Neural cell (in vitro differentiated cells): ENCODE measurements at regions not wholly inside any gene's neighbourhood (a gene's known extent, or its start where the extent isn't known, plus 50 kb on each side); places are given as distances from the start of the nearest gene placed in this dataset.

Experiments
- EZH2 ChIP-seq: fragments of 200-600, 300-800 bp; shearing (Covaris generic), sonication (generic); IDR thresholded peaks from 2 replicates; pipeline ENCODE4 v1.6.1; 2014; ENCODE audit warnings: antibody characterized with exemption, low read length, borderline replicate concordance, mild to moderate bottlenecking; ENCODE audit not compliant: insufficient read depth, poor library complexity, severe bottlenecking
- POLR2AphosphoS5 ChIP-seq: IDR thresholded peaks from 2 replicates; pipeline ENCODE4 v1.6.1; 2012
- TAF1 ChIP-seq: IDR thresholded peaks from 2 replicates; pipeline ENCODE4 v1.6.1; 2012; ENCODE audit warnings: low read depth
- TF ChIP-seq, protein P1 (sequence below): fragments of 450-650 bp; IDR thresholded peaks from 2 replicates; pipeline ENCODE4 v1.5.1; 2014; ENCODE audit warnings: antibody characterized with exemption, mild to moderate bottlenecking, moderate library complexity; ENCODE audit not compliant: poor library complexity, severe bottlenecking
- TF ChIP-seq, protein P2 (sequence below): IDR thresholded peaks from 2 replicates; pipeline ENCODE4 v1.6.1; 2012; ENCODE audit warnings: borderline replicate concordance

DNA sequence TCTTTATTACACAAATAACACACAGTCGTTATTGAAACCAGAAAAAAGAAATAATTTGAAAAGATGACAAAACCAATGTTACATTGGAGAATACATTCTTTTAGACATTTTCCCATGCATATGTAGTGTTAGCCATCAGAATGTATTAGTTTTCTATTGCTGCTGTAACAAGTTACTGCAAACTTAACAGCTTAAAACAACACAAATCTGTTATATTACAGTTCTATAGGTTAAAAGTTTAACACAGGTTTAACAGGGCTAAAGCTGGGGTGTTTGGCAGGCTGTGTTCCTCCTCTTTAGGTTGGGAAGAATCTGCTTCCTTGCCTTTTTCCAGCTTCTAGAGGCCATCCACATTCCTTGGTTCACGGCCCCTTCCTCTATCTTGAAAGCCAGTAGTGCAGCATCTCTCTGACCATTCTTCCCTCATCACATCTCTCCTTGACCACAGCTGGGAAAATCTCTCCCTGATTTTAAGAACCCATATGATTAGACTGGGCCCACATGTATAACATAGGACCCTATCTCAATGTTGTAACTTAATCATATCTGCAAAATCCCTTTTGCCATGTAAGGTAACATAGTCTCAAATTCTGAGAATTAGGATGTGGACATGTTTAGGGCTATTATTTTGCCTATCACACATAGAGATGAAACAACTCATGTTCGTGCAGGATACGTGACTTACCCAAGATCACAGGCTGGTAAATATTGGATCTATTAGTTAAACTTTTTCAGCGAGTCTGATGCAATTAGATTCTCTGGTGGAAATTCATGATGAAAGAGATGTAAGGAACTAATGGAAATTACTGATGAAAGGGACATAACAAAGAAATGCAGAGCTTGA lies 145.4 kb upstream of the TMEM170B start:
- TF ChIP-seq, protein P1, sequence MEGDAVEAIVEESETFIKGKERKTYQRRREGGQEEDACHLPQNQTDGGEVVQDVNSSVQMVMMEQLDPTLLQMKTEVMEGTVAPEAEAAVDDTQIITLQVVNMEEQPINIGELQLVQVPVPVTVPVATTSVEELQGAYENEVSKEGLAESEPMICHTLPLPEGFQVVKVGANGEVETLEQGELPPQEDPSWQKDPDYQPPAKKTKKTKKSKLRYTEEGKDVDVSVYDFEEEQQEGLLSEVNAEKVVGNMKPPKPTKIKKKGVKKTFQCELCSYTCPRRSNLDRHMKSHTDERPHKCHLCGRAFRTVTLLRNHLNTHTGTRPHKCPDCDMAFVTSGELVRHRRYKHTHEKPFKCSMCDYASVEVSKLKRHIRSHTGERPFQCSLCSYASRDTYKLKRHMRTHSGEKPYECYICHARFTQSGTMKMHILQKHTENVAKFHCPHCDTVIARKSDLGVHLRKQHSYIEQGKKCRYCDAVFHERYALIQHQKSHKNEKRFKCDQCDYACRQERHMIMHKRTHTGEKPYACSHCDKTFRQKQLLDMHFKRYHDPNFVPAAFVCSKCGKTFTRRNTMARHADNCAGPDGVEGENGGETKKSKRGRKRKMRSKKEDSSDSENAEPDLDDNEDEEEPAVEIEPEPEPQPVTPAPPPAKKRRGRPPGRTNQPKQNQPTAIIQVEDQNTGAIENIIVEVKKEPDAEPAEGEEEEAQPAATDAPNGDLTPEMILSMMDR: no peak
- no peak for TF ChIP-seq EZH2
- TF ChIP-seq, protein P2, sequence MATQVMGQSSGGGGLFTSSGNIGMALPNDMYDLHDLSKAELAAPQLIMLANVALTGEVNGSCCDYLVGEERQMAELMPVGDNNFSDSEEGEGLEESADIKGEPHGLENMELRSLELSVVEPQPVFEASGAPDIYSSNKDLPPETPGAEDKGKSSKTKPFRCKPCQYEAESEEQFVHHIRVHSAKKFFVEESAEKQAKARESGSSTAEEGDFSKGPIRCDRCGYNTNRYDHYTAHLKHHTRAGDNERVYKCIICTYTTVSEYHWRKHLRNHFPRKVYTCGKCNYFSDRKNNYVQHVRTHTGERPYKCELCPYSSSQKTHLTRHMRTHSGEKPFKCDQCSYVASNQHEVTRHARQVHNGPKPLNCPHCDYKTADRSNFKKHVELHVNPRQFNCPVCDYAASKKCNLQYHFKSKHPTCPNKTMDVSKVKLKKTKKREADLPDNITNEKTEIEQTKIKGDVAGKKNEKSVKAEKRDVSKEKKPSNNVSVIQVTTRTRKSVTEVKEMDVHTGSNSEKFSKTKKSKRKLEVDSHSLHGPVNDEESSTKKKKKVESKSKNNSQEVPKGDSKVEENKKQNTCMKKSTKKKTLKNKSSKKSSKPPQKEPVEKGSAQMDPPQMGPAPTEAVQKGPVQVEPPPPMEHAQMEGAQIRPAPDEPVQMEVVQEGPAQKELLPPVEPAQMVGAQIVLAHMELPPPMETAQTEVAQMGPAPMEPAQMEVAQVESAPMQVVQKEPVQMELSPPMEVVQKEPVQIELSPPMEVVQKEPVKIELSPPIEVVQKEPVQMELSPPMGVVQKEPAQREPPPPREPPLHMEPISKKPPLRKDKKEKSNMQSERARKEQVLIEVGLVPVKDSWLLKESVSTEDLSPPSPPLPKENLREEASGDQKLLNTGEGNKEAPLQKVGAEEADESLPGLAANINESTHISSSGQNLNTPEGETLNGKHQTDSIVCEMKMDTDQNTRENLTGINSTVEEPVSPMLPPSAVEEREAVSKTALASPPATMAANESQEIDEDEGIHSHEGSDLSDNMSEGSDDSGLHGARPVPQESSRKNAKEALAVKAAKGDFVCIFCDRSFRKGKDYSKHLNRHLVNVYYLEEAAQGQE: no peak
- TF ChIP-seq TAF1: no peak
- TF ChIP-seq POLR2AphosphoS5: no peak
